SK-N-SH (cell line): ENCODE measurements at regions not wholly inside any gene's neighbourhood (a gene's known extent, or its start where the extent isn't known, plus 50 kb on each side); places are given as distances from the start of the nearest gene placed in this dataset.

ENCODE experiments used
- CTCF ChIA-PET: fragments of 300-600, 350-600 bp; formaldehyde crosslinking; extraction: SDS; loops from one replicate; lab custom pipeline; 2021; lab: Yijun Ruan, JAX
- POLR2A ChIA-PET: fragments of 350-600 bp; sonication (Branson Sonifier 250); formaldehyde crosslinking; extraction: SDS; loops from one replicate; lab custom pipeline; 2020; ENCODE audit warnings: antibody characterized with exemption, inconsistent platforms; lab: Yijun Ruan, JAX
- DNase-seq: peaks from one replicate; pipeline ENCODE4 v3.0.0; 2012
- H2AFZ ChIP-seq: fragments of 200-600 bp; sonication (generic); 2 replicates; pipeline ENCODE4 v1.8.1; 2016; ENCODE audit warnings: antibody characterized with exemption, mild to moderate bottlenecking, low read depth
- H3F3A ChIP-seq: fragments of 200-600 bp; sonication (generic); replicated peaks from 2 replicates; pipeline ENCODE3; 2016; ENCODE audit warnings: antibody characterized with exemption, mild to moderate bottlenecking; ENCODE audit not compliant: insufficient read depth
- H3K27ac ChIP-seq, 2 experiments: fragments of 200-500 bp in 1 of 2; fragments of 200-600 bp in 1 of 2; sonication (Bioruptor generic) in 1 of 2; sonication (generic), shearing (Covaris generic) in 1 of 2; 2 replicates each; pipeline versions ENCODE4 v1.5.1 to v1.6.1; 2014 to 2016; ENCODE audit warnings: low read depth in 2 of 2, inconsistent platforms in 1 of 2, low read length in 1 of 2, mild to moderate bottlenecking in 1 of 2, mixed read lengths in 1 of 2
- H3K27me3 ChIP-seq: fragments of 200-600 bp; sonication (generic), shearing (Covaris generic); 2 replicates; pipeline ENCODE4 v1.6.1; 2016; ENCODE audit warnings: mixed run types; ENCODE audit not compliant: insufficient read depth
- H3K36me3 ChIP-seq, 2 experiments: fragments of 200-500 bp in 1 of 2; fragments of 200-600 bp in 1 of 2; sonication (Bioruptor generic) in 1 of 2; sonication (generic) in 1 of 2; replicated peaks in 1 of 2; 2 replicates each; pipeline versions ENCODE3 to v1.5.1; 2014 to 2016; ENCODE audit warnings: low read length in 1 of 2, mild to moderate bottlenecking in 1 of 2; ENCODE audit not compliant: insufficient read depth in 2 of 2, control insufficient read depth in 1 of 2
- H3K4me1 ChIP-seq, 2 experiments: fragments of 200-500 bp in 1 of 2; fragments of 200-600 bp in 1 of 2; sonication (Bioruptor generic) in 1 of 2; sonication (generic), shearing (Covaris generic) in 1 of 2; 2 replicates each; pipeline versions ENCODE4 v1.5.1 to v1.6.1; 2014 to 2016; ENCODE audit warnings: low read depth in 1 of 2, low read length in 1 of 2, mixed run types in 1 of 2; ENCODE audit not compliant: insufficient read depth in 2 of 2, control insufficient read depth in 1 of 2
- H3K4me2 ChIP-seq: fragments of 200-600 bp; sonication (generic), shearing (Covaris generic); 2 replicates; pipeline ENCODE4 v1.6.1; 2017; ENCODE audit warnings: mixed run types
- H3K4me3 ChIP-seq, 2 experiments: fragments of 200-500 bp in 1 of 2; fragments of 200-600 bp in 1 of 2; sonication (Bioruptor generic) in 1 of 2; sonication (generic), shearing (Covaris generic) in 1 of 2; 2 replicates each; pipeline versions ENCODE4 v1.5.1 to v1.8.1; 2014 to 2016; ENCODE audit warnings: low read depth in 2 of 2, inconsistent platforms in 1 of 2, low read length in 1 of 2, mild to moderate bottlenecking in 1 of 2, mixed read lengths in 1 of 2, moderate library complexity in 1 of 2
- H3K79me2 ChIP-seq: fragments of 200-600 bp; sonication (generic); 2 replicates; pipeline ENCODE4 v1.8.1; 2017; ENCODE audit warnings: mild to moderate bottlenecking; ENCODE audit not compliant: insufficient read depth
- H3K9ac ChIP-seq: fragments of 200-600 bp; sonication (generic); 2 replicates; pipeline ENCODE4 v1.6.1; 2017; ENCODE audit warnings: mixed run types
- H3K9me2 ChIP-seq: fragments of 200-600 bp; sonication (generic); 2 replicates; pipeline ENCODE4 v1.6.1; 2017; ENCODE audit warnings: mixed run types
- H3K9me3 ChIP-seq: fragments of 200-600 bp; sonication (generic); 2 replicates; pipeline ENCODE4 v1.6.1; 2017; ENCODE audit warnings: mixed run types, mild to moderate bottlenecking, moderate library complexity
- H4K20me1 ChIP-seq: fragments of 200-600 bp; sonication (generic); 2 replicates; pipeline ENCODE4 v1.6.1; 2017; ENCODE audit warnings: mild to moderate bottlenecking, mixed run types; ENCODE audit not compliant: insufficient read depth
- EP300 ChIP-seq, 2 experiments: IDR thresholded peaks; 2 replicates each; pipeline versions ENCODE4 v1.4.0 to v1.6.1; 2012; ENCODE audit warnings: borderline replicate concordance in 1 of 2, low read depth in 1 of 2, low read length in 1 of 2
- EZH2phosphoT487 ChIP-seq: fragments of 200-600 bp; sonication (generic); IDR thresholded peaks from 2 replicates; pipeline ENCODE4 v1.6.1; 2017; ENCODE audit warnings: low read depth, mixed run types, mild to moderate bottlenecking, antibody characterized with exemption, moderate library complexity, borderline replicate concordance
- GABPA ChIP-seq: IDR thresholded peaks from 2 replicates; pipeline ENCODE4 v1.4.0; 2012; ENCODE audit warnings: low read depth, mild to moderate bottlenecking
- GATA2 ChIP-seq: sonication (generic); formaldehyde crosslinking; IDR thresholded peaks from 2 replicates; pipeline ENCODE4 v1.5.0; 2020; ENCODE audit warnings: mild to moderate bottlenecking, missing genetic modification reagents
- JUND ChIP-seq: IDR thresholded peaks from 2 replicates; pipeline ENCODE4 v1.4.0; 2012
- MEF2A ChIP-seq: IDR thresholded peaks from 2 replicates; pipeline ENCODE4 v1.4.0; 2012; ENCODE audit warnings: low read depth, borderline replicate concordance
- NRF1 ChIP-seq: IDR thresholded peaks from 2 replicates; pipeline ENCODE4 v1.6.1; 2012; ENCODE audit warnings: low read depth, mild to moderate bottlenecking, low read length
- RAD21 ChIP-seq: IDR thresholded peaks from 2 replicates; pipeline ENCODE4 v1.6.1; 2012; ENCODE audit warnings: mild to moderate bottlenecking, low read length
- RCOR1 ChIP-seq: fragments of 150-350 bp; IDR thresholded peaks from 2 replicates; pipeline ENCODE4 v1.6.1; 2017; ENCODE audit warnings: antibody characterized with exemption, low read length
- RFX5 ChIP-seq: IDR thresholded peaks from 2 replicates; pipeline ENCODE4 v1.6.1; 2012; ENCODE audit warnings: mild to moderate bottlenecking, improper control_type of control experiment, low read length
- SIN3A ChIP-seq: IDR thresholded peaks from 2 replicates; pipeline ENCODE4 v1.6.1; 2012; ENCODE audit warnings: low read depth, mild to moderate bottlenecking, low read length, moderate library complexity, borderline replicate concordance
- TAF1 ChIP-seq: IDR thresholded peaks from 2 replicates; pipeline ENCODE4 v1.6.1; 2012; ENCODE audit warnings: low read depth, mild to moderate bottlenecking, low read length, moderate library complexity, borderline replicate concordance
- TEAD4 ChIP-seq: IDR thresholded peaks from 2 replicates; pipeline ENCODE4 v1.4.0; 2012; ENCODE audit warnings: mild to moderate bottlenecking, borderline replicate concordance; ENCODE audit not compliant: insufficient read depth
- WGBS: methylation state at CpG from one replicate; pipeline ENCODE4 v1.1.6; 2017; ENCODE audit warnings: low lambda C conversion rate; 5-methylcytosine and 5-hydroxymethylcytosine counted together
- TF ChIP-seq, protein P1 (sequence below): IDR thresholded peaks from 2 replicates; pipeline ENCODE4 v1.4.0; 2012; ENCODE audit warnings: low read depth, borderline replicate concordance
- TF ChIP-seq, protein P2 (sequence below): fragments of 150-350 bp; IDR thresholded peaks from 2 replicates; pipeline ENCODE4 v1.6.1; 2017; ENCODE audit warnings: antibody characterized with exemption, low read length, low read depth, borderline replicate concordance
- TF ChIP-seq, protein P3 (sequence below): IDR thresholded peaks from 2 replicates; pipeline ENCODE4 v1.4.0; 2012; ENCODE audit warnings: low read depth
- TF ChIP-seq, protein P4 (sequence below): IDR thresholded peaks from 2 replicates; pipeline ENCODE4 v1.4.0; 2012; ENCODE audit warnings: low read depth, borderline replicate concordance

DNA sequence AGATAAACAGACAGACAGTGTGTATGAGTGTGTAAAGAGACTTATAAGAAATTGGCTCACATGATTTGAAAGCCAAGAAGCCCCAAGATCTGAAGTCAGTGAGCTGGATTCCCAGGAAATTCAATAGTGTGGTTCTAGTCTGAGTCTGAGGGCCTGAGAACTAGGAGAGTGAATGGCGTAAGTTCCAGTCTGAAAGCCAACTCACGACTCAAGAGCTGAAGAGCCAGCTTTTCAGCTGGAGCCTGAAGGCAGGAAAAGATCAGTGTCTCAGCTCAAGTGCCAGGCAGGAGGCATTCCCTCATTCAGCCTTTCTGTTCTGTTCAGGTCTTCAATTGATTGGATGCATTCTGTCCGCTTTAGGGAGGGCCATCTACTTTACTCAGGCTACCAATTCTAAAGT, 257.2 kb downstream of the PLPP3 start:
- H3K4me2 ChIP-seq = no peak overlapping the region
- peaks cover 3 to 14% of the 10 kb centered on the region in 2 experiments; a peak in 2 of 4 replicates for H3K4me1 ChIP-seq
- H4K20me1 ChIP-seq = no peaks in the 10 kb centered on the region
- 100% methylated on average over 3 of the region's 3 CpGs for WGBS
- peak overlapping the region; percentile 39; the same call in 1 of the 2 replicates for H2AFZ ChIP-seq
- H3K9ac ChIP-seq = no peak overlapping the region
- no peaks in the 10 kb centered on the region for H3K27me3 ChIP-seq
- H3K79me2 ChIP-seq = no peaks in the 10 kb centered on the region
- no peak for TF ChIP-seq TEAD4
- TF ChIP-seq, protein P1, sequence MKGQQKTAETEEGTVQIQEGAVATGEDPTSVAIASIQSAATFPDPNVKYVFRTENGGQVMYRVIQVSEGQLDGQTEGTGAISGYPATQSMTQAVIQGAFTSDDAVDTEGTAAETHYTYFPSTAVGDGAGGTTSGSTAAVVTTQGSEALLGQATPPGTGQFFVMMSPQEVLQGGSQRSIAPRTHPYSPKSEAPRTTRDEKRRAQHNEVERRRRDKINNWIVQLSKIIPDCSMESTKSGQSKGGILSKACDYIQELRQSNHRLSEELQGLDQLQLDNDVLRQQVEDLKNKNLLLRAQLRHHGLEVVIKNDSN = no peak
- TF ChIP-seq, protein P2, sequence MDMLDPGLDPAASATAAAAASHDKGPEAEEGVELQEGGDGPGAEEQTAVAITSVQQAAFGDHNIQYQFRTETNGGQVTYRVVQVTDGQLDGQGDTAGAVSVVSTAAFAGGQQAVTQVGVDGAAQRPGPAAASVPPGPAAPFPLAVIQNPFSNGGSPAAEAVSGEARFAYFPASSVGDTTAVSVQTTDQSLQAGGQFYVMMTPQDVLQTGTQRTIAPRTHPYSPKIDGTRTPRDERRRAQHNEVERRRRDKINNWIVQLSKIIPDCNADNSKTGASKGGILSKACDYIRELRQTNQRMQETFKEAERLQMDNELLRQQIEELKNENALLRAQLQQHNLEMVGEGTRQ = no peak
- no peak for TF ChIP-seq NRF1
- TF ChIP-seq EP300 (IDR thresholded peaks at IDR 0.05; ENCODE audit: borderline replicate concordance in 1 of 2, low read depth in 1 of 2, low read length in 1 of 2) = no peak
- TF ChIP-seq EZH2phosphoT487 = no peak
- no peak for TF ChIP-seq TAF1
- TF ChIP-seq JUND = no peak
- H3K27ac ChIP-seq = no peak overlapping the region
- no peak for DNase-seq
- H3F3A ChIP-seq = peaks cover 3% of the 10 kb centered on the region
- POLR2A ChIA-PET = no interaction called here
- no peaks in the 10 kb centered on the region for H3K9me3 ChIP-seq
- H3K9me2 ChIP-seq = no peaks in the 10 kb centered on the region
- no peak overlapping the region for H3K4me3 ChIP-seq
- CTCF ChIA-PET = interaction anchor here (1.0 to 1.4 kb wide), 2 partner anchors 8 to 12 kb away, joined by 3 read pairs; no protein-coding TSS in a partner anchor
- no peaks in the 10 kb centered on the region for H3K36me3 ChIP-seq

DNA sequence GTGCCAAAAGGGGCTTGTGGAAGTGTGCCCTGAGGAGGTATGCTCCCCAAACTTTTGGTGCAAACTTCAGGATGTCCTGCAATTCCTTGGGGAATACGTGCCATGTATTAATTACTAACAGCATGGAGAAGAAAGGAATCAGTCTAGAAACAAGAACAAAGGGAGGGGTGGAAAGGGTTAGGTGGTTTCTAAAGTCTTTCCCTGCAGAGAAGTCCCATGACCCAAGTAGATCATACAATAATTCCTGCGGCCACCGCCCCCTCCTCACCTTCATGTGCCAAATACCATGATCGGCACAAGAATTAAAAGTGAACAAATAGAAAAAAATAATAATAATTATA, 258.2 kb downstream of the PLPP3 start:
- 88% methylated on average over 4 of the region's 4 CpGs for WGBS
- Histone ChIP-seq H2AFZ (no peak overlapping the region), H3K27ac (peak overlapping the region in 1 of 2 experiments; percentile 20; a peak in 2 of 4 replicates), H3K4me2 (no peak overlapping the region), H3K36me3 (no peaks in the 10 kb centered on the region), H3K27me3 (no peaks in the 10 kb centered on the region), H3K79me2 (no peaks in the 10 kb centered on the region), H3K4me3 (no peak overlapping the region), H3K4me1 (peaks cover 3 to 14% of the 10 kb centered on the region in 2 experiments; a peak in 2 of 4 replicates), H3F3A (peaks cover 3% of the 10 kb centered on the region), H3K9ac (no peak overlapping the region), H4K20me1 (no peaks in the 10 kb centered on the region), H3K9me2 (no peaks in the 10 kb centered on the region), H3K9me3 (no peaks in the 10 kb centered on the region)
- DNase-seq = no peak
- ChIA-PET POLR2A (no interaction called here), CTCF (interaction anchor here (1.0 kb wide), 1 partner anchor 9 kb away, joined by 3 read pairs; no protein-coding TSS in a partner anchor)
- TF ChIP-seq SIN3A (no peak), RAD21 (no peak), TEAD4 (no peak), GATA2 (CRISPR knock-in tag) (no peak), MEF2A (no peak), RCOR1 (no peak), RFX5 (no peak), GABPA (no peak)
- TF ChIP-seq, protein P1 = no peak
- TF ChIP-seq, protein P3, sequence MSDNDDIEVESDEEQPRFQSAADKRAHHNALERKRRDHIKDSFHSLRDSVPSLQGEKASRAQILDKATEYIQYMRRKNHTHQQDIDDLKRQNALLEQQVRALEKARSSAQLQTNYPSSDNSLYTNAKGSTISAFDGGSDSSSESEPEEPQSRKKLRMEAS = no peak
- TF ChIP-seq, protein P4, sequence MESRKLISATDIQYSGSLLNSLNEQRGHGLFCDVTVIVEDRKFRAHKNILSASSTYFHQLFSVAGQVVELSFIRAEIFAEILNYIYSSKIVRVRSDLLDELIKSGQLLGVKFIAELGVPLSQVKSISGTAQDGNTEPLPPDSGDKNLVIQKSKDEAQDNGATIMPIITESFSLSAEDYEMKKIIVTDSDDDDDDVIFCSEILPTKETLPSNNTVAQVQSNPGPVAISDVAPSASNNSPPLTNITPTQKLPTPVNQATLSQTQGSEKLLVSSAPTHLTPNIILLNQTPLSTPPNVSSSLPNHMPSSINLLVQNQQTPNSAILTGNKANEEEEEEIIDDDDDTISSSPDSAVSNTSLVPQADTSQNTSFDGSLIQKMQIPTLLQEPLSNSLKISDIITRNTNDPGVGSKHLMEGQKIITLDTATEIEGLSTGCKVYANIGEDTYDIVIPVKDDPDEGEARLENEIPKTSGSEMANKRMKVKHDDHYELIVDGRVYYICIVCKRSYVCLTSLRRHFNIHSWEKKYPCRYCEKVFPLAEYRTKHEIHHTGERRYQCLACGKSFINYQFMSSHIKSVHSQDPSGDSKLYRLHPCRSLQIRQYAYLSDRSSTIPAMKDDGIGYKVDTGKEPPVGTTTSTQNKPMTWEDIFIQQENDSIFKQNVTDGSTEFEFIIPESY = no peak
